ENCODE measurements at regions not wholly inside any gene's neighbourhood (a gene's known extent, or its start where the extent isn't known, plus 50 kb on each side); places are given as distances from the start of the nearest gene placed in this dataset.
A peak's percentile ranks its signal among the peaks of the same experiment; 100 is the strongest.

- DNase-seq = no peak
Measured at GRCh38 chr2:824524-824923, 126.1 kb upstream of the SNTG2 start.

- DNase-seq = no peak
Measured at GRCh38 chr2:821546-821945, 129.1 kb upstream of the SNTG2 start.

- DNase-seq = no peak
Measured at GRCh38 chr2:819601-820000, 131.0 kb upstream of the SNTG2 start.

DNA sequence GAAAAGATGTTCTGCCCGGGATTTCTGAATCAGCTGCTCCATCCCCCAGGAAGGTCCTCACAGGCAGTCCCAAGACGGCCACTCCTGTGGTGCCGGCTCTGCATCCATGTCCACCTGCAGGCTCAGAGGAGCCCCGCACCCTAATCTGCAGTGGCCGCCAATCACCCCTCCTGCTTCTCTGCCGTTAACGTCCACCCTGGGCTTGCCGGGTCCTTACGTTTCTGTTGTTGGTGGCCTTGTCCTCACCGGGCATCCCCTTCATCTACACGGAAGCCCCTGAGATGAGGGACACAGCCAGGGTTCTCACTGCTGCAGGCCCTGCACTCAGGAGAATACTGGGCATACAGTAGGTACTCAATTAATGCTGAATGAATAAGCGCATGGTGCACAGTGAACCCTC is 131.5 kb upstream of the SNTG2 start:
- no peak for DNase-seq

DNA sequence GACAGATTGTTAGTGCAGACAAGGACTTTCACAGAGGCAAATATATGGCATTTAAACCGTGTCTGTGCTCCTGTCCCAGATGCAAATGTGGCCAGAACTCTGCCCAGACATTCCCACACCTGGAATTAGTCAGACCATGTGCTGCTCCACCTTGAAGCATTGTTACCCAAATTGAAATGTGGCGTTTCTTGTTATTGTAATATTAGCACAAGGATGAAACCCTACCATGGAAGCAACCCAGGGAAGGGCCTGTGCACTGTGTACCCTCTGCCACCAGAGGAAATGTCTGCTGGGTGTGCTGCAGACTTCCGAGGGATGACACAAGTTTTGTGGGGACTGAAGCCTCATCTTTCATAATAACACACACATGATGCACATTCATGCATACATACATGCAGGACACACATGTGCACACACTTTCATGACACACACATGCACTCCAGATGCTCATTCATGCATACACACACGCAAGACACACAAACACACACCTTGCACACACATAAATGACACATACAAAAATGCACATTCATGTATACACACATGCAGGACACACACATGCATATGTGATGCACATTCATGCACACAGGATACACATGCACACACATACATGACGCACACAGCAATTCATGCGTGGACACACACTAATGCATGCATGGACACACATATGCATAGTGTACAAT is 133.2 kb upstream of the SNTG2 start:
- no peak for DNase-seq

GRCh38 chr2:816278-816677 is 134.4 kb upstream of the SNTG2 start:
- DNase-seq = no peak

DNA sequence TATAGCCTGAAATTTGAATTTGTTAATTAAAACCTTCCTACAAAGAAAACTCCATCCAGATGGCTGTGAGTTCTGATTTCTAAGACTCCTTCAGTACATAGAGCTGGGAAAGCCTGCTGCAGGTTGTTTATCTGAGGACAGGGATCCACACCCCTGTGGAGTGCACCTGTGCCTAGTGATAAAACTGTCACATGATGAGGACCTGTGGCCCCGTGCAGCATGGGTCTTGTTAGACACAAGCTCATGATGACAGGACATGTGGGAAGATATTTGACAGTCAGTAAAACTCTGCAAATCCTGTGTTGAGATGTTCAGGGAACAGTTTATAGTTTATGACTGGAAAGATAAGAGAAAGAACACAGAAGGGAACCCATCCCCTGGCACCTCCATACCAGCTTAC is 133.2 kb upstream of the TMEM18 start:
- peak; percentile 63 for DNase-seq

GRCh38 chr2:807300-807699 is 130.1 kb upstream of the TMEM18 start:
- DNase-seq = no peak

DNA sequence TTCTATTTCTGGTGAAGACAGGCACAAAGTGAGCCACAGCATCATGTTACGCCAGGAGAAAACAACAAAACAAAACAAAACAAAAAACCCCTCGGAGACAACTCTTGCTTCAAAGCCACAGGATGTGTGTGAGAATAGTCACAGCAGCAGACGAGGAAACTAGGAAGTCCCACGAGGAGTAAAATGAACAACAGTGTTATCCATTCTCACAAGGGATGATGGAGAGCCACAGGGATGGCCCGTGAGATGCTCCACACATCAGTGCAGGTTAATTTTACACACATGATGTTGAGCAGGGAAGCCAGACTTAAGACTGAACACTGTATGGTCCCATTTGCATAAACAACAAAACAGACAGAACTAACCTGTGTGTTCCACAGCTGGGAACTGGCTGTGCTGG is 128.5 kb upstream of the TMEM18 start:
- DNase-seq = no peak

GRCh38 chr2:797993-798392 is 120.8 kb upstream of the TMEM18 start:
- no peak for DNase-seq

DNA sequence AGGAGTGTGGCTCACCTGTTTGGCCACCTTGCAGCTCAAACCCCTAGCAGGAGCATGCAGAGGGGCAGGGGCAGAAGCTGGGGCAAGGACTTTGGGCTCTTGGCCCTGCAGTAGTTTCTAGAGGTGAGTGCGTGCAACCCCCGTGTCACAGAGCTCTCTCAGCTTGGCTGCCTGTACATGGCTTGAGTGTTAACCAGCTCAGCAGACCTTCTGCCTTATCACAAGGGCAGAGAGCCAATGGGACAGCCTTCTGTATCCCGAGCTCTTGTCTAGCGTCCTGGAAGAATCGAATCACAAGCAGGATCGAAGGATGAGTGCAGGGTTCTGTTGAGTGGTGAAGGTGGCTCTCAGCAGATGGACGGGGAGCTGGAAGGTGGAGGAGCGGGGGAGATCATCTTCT is 120.3 kb upstream of the TMEM18 start:
- no peak for DNase-seq

DNA sequence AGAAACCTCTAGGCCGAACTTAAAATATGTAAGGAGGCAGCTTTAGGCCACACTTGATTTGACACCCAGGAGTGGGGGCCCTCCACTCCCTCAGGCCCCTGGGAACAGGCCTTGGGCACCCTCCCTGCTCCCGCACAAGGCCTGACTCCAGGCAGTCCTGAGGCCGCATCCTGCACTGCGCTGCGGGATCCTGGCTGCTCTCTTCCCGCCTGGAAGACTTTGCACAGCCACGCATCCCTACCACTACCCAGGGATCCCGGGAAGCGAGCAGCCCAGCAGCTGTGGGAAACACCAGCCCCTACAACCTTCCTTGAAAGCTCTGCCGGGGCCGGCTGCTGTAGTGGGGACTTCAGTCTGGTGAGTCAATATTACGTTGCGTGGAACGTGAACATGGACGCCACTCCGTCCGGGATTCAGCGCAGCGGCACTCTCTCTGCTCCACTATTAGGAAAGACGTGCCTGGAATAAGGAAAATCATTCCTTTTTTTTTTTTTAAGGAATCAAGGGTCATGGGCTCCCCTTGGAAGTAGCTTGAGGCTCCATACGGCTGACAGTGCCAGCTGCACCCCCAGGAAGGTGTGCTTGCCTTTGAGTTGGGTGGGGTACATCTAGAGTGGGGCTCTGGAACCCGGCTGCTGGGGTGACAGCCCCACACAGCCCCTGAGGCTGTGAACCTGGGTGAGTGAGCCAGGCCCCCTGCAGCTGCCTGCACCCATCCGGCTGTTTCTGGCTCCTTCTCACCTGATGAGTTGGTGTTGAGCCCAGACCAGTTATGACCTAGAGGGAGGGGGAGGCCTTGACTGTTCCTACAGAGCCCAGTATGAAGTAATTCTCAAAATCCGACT is 119.2 kb upstream of the TMEM18 start:
- no peak for DNase-seq

DNA sequence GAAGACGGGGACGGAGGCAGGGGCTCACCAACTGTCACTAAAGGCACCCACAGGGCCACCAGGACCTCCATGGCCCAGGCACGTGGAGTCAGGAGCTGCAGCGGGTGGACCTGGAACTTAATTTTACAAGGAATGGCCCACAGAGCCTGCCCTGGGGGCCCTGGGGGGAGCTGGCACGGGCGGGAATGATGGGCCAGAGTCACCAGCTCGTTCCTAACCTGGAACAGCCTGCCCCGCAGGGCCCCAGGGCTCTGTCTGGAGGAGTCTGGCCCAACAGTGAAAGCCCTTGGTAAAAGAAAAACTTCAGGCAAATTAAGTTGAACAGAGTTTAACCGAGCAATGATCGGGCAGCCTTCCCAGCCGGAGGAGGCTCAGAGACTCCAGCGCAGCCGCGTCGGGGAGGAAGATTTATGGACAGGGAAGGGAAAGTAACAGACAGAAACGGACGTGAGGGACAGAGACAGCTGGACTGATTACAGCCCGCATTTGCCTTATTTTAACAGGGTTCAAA is 118.4 kb upstream of the TMEM18 start:
- no peak for DNase-seq

DNA sequence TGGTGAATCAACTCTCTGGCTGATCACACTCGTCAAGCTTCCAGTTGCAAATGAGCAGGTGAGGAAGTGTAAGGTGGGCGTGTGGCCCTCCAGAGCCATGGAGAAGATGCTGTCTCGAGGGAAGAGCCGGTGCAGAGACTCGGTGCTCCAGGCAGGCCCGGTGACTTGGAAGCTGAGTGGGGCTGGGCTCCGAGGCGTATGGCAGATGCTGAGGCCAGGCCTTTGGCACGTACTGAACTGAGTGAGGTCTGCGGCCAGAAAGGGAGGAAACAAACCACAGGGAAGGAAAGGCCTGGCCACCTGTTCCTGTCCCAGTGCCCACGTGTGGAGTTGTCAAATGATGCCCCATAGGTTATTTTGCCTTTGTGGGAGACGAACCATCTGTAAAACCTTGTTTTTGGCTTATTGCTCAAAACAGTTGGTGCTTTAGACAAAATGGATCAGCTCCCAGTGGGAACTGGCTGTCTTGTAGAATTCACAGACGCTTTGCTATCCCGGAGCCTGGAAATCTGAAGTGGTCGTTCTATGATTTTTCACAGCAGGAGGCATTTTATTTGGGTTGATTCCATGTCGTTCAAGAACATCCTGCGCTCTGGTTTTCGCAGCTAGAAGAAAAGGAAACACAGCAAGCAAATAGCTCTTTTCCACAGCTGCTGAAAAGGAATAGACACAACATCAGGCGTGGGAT is 117.5 kb upstream of the TMEM18 start:
- no peak for DNase-seq

GRCh38 chr2:793236-793635 is 116.0 kb upstream of the TMEM18 start:
- DNase-seq = no peak

GRCh38 chr2:792687-793086 is 115.5 kb upstream of the TMEM18 start:
- DNase-seq = no peak

GRCh38 chr2:790634-791245 is 113.5 kb upstream of the TMEM18 start:
- DNase-seq = no peak

DNA sequence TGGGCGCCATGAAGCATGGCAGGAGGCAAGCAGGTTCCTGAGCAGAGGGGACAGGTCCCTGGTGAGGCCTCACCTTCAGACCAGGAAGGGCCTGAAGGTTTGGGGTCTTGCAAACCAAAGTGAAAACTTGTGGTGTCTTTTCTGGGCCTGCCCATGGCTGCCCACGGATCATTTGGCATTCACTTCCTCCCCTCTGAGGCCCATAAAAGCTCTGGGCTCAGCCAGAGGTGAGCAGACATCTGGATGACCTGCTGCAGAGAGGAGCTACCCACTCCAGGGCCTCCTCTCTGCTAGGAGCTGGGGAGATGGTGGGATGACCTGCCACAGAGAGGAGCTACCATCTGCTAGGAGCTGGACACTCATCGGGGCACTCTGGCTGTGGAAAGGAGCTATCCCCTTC is 112.9 kb upstream of the TMEM18 start:
- no peak for DNase-seq

DNA sequence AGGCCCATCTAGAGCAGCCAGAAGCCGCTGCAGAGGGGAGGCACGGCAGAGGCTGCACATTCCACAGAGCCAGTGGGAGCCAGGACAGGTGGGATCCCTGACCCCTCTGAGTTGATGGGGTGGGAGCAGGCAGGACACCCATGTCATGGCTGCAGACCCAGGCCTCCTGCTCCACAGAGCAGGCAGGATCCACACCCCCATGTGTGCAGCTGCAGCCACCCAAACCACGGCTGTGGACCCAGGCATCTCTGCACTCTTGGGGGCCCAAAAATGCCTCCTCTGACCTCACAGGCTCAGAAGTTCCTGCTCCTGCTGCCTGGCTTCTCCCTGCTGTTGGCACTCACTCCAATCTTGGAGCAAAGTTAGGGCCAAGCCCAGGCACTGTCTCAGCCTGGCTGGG is 112.3 kb upstream of the TMEM18 start:
- DNase-seq = no peak

DNA sequence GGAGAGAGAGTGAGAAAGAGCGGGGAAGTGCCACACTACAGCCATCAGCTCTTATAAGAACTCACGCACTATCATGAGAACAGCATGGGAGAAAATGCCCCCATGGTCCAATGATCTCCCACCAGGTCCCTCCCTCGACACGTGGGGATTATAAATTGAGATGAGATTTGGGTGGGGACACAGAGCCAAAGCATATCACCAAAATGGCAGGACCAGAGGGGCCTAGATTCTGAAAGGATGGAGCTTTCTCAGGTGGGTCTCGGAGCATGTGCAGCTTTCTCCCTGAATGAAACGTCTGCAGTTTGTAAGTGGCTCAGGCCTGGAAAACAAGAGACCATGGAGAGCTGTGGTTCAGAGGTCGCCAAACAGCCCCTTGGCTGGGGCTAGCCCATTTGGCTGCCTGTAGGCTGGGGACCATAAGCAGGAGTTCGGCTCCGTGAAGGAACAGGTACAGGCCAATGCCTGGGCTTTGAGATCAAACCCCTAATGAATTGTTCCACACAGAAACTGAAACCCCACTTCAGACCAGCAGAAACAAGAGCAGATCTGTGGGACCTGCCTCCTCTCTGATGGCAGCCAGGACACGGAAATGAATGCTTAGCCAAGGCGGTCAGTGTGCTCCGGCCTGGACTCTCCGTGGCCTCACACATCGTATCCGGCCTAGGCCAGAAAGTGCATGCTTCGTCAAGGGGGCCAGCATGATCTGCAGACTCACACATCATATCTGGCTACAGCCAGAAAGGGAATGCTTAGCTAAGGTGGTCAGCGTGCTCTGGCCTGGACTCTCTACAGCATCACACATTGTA is 111.2 kb upstream of the TMEM18 start:
- DNase-seq = no peak

- DNase-seq = no peak
Measured at GRCh38 chr2:784753-785152, 107.5 kb upstream of the TMEM18 start.

GRCh38 chr2:780581-780980 is 103.4 kb upstream of the TMEM18 start:
- DNase-seq = no peak

DNA sequence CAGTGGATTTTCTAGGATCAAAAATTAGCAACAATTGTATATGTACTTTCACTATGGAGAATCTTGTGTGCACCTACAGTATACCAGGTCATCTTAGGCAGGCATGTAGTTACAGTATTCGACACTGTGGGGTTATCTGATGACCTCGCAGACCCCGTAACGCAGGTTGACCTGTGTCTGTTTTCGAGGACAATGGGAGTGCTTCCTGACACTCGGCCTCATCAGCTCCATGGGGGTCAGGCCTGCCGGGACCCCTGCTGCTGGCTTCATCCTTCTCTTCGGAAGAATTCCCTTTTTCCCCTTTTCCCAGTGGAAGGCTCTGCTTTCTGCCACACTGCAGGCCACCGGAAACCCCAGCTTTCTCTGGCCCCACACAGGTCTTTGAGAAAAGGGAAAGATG is 102.8 kb upstream of the TMEM18 start:
- DNase-seq = no peak
